Urinary bladder (tissue), 3 donors: ENCODE measurements at regions not wholly inside any gene's neighbourhood (a gene's known extent, or its start where the extent isn't known, plus 50 kb on each side); places are given as distances from the start of the nearest gene placed in this dataset.

Experiments used
- DNase-seq: peaks from one replicate; pipeline ENCODE4 v3.0.0-alpha.2; 2015; ENCODE audit errors: extremely low spot score
- H3K27ac ChIP-seq: one replicate; pipeline ENCODE4 v1.5.1; 2013; ENCODE audit warnings: low read depth, mild to moderate bottlenecking, moderate library complexity
- H3K36me3 ChIP-seq: one replicate; pipeline ENCODE4 v1.6.1; 2013; ENCODE audit warnings: mild to moderate bottlenecking, moderate library complexity; ENCODE audit not compliant: insufficient read depth
- H3K4me1 ChIP-seq: one replicate; pipeline ENCODE4 v1.6.1; 2013; ENCODE audit warnings: mild to moderate bottlenecking, moderate library complexity; ENCODE audit not compliant: insufficient read depth
- H3K4me3 ChIP-seq: one replicate; pipeline ENCODE4 v1.5.1; 2013; ENCODE audit warnings: low read depth, low read length
- WGBS: extraction: QIAGEN DNeasy Blood & Tissue Kit; methylation state at CpG from one replicate; pipeline ENCODE4 v1.1.7; 2013; 5-methylcytosine and 5-hydroxymethylcytosine counted together
- donor health status: healthy with polysubstance abuse.
- donor health status: healthy.

DNA sequence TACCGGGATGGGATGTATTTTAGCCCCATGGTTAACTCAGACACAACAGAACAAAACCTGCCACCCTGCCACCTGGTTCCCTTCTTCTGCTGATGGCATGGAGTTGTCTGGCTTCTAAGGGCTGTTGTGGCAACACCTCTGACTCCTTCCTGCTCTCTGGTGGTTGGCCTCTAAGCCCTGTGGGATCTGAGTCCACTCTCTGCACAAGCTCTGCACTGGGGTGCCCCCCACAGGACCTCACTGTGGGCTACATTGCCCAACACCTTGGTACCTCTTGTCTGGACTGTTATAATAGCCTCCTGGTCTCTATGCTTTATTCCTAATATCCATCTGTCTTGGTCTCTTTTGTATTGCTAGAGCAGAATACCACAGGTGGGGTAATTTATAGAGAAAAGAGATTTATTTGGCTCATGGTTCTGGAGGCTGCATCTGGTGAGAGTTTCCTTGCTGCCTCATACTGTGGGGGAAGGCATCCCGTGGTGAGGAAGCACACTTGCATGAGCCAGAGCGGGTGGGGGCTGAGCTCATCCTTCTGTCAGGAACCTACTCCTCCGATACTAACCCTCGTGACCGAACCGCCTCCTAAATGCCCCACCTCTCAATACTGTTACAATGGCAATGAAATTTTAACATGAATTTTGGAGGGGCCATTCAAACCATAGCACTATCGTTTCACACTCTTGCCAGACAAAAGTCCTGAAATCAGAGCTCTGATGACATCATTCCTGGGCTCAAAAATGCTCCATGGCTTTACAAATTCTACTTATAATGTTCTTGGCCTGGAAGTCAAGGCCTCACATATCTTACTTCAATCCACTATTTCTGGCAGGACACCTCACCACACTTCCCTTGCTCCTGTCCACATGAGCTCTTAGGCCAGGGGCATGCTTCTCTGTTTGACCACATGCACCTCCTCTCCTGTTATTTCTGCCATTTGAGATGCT, 127.2 kb downstream of the PAX1 start:
- Histone ChIP-seq H3K27ac (no peak overlapping the region), H3K36me3 (no peaks in the 10 kb centered on the region), H3K4me1 (no peaks in the 10 kb centered on the region), H3K4me3 (no peak overlapping the region)
- WGBS: 72% methylated on average over 8 of the region's 8 CpGs
- no peak for DNase-seq

DNA sequence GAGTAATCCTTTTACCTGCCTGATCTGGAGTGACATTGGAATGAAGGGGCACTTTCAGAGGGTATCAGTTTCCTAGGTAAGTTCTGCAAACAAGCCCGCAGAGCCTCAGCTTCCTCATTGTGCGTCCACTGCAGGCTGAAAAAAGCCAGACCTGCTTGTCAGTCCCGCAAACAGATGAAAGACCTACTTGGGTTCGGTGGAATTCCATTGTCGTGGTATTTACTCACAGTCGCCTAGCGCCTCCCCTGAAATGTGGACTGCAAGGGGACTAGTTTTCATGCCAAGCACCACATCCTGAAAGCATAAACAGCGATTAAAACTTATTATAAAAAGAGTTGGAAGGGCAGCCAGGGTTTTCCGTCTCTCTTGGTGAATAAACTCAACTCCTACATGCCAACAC, 121.5 kb downstream of the PAX1 start:
- no peak for DNase-seq
- H3K36me3 ChIP-seq: no peaks in the 10 kb centered on the region
- no peaks in the 10 kb centered on the region for H3K4me1 ChIP-seq
- no peak overlapping the region for H3K4me3 ChIP-seq
- WGBS: 22% methylated on average over 9 of the region's 9 CpGs
- no peak overlapping the region for H3K27ac ChIP-seq

DNA sequence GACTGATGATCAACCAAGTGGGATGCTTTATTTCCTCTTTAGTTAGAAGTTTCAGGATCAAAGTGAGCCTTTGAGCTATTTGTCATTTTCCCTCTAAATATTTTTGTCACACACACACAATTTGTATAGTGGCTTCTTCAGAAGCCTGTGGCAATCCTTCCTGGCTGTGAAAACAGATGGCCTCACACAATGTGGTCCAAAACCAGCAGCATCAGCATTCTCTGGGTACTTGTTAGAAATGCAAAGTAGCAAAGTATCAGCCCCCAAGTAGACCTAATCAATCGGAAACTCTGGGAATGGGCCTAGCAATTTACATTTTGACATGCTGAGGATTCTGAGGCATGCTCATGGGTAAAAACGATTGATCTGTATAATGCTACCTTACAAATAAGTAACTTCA, 115.9 kb downstream of the PAX1 start:
- Histone ChIP-seq H3K36me3 (no peaks in the 10 kb centered on the region), H3K4me3 (no peak overlapping the region), H3K4me1 (no peaks in the 10 kb centered on the region), H3K27ac (no peak overlapping the region)
- 36% methylated on average over 2 of the region's 2 CpGs for WGBS
- DNase-seq: no peak

DNA sequence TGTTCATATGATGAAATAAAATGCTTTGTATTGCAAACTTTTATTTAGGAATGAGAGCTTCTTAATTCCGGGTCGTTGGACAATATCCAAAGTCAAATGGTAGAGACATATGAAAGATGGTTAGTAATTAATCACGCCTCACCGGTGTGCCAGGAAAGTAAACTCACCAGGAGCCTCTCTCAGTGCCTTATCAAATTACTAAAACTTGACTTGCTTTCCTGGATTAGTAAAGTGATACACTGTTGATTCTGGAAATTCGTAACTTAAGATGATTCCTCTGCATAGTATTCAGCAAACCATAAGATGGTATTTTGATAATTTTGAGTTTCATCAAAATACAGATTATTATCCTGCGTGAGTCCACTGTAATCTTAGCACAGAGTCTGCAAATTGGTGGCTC, 115.2 kb downstream of the PAX1 start:
- 46% methylated on average over 6 of the region's 6 CpGs for WGBS

DNA sequence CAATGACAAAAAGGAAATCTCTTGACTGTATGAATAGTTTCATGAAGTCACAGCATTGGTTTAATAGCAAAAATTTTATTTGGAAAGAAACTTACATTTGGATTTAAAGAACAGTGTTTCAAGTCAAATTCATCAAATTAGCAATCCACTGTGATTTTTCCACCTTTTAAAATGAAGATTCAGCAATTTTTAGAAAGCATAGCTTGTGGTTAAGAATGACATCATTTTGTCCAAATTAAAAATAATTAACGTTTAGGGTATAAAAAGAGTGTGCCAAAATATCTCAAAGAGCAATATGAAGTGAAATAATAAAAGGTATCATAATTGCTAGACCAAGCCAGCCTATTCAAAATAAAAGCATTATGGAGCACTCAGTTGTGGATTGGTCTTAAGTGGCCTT, 114.6 kb downstream of the PAX1 start:
- DNase-seq: no peak
- no peaks in the 10 kb centered on the region for H3K36me3 ChIP-seq
- H3K27ac ChIP-seq: no peak overlapping the region
- H3K4me3 ChIP-seq: no peak overlapping the region
- H3K4me1 ChIP-seq: no peaks in the 10 kb centered on the region
- WGBS: 63% methylated on average over 1 of the region's 1 CpG

More for the DNA sequence above, 115.2 kb downstream of the PAX1 start:
- DNase-seq: no peak
- Histone ChIP-seq H3K27ac (no peak overlapping the region), H3K4me3 (no peak overlapping the region), H3K4me1 (no peaks in the 10 kb centered on the region), H3K36me3 (no peaks in the 10 kb centered on the region)

DNA sequence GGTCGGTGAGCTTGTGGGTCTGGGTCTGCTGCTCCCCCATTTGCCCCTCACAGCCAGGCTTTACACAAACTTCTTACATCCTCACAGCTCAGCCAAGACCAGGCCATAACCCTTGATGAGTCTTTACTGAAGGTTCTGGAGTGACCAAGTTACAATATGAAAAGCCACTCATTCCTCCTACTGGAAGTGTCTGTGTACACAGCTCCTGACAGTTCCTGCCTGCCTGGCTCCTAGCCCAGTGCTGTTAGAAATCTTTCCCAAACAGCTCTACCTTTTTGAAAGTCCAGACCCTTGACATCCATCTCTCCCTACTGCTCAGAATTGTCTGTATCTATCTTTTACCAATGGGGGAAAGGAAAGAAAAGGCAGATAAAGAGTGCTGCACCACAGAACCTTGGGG, 106.9 kb downstream of the PAX1 start:
- DNase-seq: no peak
- H3K4me3 ChIP-seq: no peak overlapping the region
- H3K4me1 ChIP-seq: no peaks in the 10 kb centered on the region
- WGBS: 80% methylated on average over 1 of the region's 1 CpG
- H3K36me3 ChIP-seq: no peaks in the 10 kb centered on the region
- no peak overlapping the region for H3K27ac ChIP-seq

DNA sequence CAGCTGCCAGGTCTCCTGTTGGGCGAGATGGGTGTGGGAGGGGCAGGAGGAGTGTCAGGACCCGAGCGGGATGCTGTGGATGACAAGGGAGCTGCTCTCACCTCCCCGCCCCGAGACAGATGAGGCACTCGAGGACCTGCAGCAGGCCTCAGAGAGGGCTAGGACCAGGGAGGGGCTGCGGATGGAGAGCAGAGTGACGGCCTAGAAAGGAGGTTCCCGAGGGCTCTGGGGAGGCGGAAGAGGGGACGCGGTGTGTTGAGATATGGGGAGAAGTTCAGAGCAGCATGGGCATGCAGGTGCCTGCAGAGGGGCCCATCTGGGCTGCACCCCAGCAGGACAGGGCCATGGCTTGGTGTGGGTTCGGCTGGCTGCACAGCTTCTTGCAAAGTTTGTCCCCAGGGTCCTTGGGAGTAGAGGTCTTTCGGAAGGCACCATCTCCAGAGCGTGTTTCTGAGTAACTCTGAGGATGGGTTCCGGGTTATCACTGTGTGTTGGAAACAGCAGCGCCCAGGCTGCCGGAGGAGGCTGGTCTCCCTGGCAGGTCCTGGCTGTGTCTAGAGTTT, 104.6 kb downstream of the PAX1 start:
- H3K4me1 ChIP-seq: no peaks in the 10 kb centered on the region
- 91% methylated on average over 18 of the region's 18 CpGs for WGBS
- no peak overlapping the region for H3K4me3 ChIP-seq
- H3K27ac ChIP-seq: no peak overlapping the region
- no peak for DNase-seq
- no peaks in the 10 kb centered on the region for H3K36me3 ChIP-seq

DNA sequence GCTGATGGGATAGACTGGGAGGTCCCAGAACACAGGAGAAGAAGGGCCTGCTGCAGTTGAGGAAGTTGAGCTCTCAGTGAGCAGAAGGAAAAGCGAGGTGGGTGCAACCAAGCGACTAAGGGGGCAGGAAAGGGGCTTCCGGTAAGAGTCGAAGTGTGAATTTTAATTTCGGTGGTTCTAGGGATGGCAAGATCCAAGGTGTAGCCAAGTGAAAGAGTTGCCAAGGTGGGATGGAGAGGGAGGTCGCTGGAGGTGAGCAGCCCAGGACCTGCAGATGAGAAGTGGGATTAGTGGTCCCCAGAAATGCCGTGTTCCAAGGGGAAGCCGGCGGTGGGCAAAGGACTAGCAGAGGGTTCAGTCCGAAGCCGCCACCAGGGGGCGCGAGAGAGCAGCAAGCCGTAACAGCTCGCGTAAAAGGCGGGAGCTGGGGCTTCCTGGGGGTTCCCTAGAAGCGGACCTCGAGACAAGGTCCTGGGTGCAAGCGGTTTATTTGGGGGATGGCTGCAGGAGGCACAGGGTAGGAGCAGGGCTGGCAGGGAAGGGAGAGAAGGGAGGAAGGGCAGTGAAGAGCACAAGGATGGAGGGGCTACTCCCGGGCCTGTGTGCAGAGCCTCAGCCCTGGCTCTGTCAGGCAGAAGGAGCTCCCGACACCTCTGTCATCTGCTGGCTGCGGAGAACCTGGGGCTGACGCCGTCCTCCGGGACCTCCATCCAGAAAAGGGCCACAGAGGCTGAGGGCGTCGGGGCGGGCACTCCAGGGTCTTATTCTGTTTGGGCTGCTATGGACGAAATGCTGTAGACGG, 103.6 kb downstream of the PAX1 start:
- WGBS: 42% methylated on average over 31 of the region's 31 CpGs
- Histone ChIP-seq H3K4me3 (no peak overlapping the region), H3K27ac (no peak overlapping the region), H3K4me1 (no peaks in the 10 kb centered on the region), H3K36me3 (no peaks in the 10 kb centered on the region)
- DNase-seq: no peak

DNA sequence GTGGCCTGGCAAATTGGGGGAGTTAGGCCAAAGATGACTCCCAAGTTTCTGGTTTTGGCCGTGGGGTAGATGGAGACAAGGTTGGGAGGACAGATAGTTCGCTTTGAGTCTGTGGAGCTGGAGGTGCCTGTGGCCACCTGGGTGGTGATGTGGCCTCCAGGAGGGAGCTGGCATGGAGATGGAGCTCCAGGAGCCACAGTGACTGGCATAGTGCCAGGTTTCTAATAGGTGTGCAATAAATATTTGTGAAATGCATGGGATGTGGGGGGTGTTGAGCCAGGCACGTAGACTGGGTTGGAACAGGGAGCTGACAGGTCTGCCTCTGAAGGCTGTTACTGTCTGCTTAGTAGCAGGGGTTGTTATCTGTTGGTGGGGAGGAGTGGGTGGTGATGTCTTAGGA, 102.7 kb downstream of the PAX1 start:
- H3K4me1 ChIP-seq: no peaks in the 10 kb centered on the region
- no peak overlapping the region for H3K27ac ChIP-seq
- DNase-seq: no peak
- no peak overlapping the region for H3K4me3 ChIP-seq
- 85% methylated on average over 3 of the region's 3 CpGs for WGBS
- H3K36me3 ChIP-seq: no peaks in the 10 kb centered on the region

DNA sequence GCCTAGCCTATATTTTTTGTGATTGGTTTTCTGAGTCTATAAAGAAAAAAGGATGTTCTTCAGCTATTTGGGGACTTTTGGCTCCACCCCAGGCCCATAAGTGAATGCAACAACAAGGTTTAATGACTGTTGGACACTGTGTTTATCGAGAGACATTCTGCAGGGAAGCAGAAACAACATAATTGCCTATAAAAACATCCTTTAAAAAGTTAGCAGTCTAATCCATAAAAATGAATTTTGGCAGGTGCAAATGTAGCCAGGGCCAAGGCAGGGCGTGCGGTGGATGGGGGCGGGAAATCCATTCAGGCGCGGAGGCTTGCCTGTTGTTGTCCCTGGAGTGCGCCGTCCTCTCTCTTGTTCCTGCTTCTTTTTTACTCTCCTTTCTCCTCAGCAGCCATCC, 99.3 kb downstream of the PAX1 start:
- H3K4me1 ChIP-seq: no peaks in the 10 kb centered on the region
- H3K4me3 ChIP-seq: no peak overlapping the region
- WGBS: 68% methylated on average over 8 of the region's 8 CpGs
- peak; percentile 33 for DNase-seq
- no peak overlapping the region for H3K27ac ChIP-seq
- no peaks in the 10 kb centered on the region for H3K36me3 ChIP-seq

DNA sequence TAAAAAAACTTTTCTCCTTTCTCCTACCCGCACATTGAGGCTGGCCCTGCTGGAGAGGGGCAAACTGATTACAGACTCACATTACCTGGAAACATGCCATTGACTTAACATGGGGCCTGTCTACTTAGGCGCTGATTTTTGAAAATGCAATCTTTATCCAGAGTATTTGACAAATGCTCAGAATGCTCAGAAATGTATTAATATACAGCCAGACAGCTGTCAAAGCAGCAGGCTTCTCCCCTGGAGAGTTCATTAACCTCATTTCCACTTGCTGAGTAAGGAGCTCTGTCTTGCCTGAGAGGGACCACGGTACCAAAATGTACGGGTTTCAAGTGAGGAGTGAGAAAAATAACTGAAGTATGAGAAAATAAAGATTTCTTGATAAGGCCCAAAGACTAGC, 95.7 kb downstream of the PAX1 start:
- Histone ChIP-seq H3K4me1 (no peaks in the 10 kb centered on the region), H3K27ac (no peak overlapping the region), H3K36me3 (no peaks in the 10 kb centered on the region), H3K4me3 (no peak overlapping the region)
- WGBS: 68% methylated on average over 4 of the region's 4 CpGs
- DNase-seq: no peak

DNA sequence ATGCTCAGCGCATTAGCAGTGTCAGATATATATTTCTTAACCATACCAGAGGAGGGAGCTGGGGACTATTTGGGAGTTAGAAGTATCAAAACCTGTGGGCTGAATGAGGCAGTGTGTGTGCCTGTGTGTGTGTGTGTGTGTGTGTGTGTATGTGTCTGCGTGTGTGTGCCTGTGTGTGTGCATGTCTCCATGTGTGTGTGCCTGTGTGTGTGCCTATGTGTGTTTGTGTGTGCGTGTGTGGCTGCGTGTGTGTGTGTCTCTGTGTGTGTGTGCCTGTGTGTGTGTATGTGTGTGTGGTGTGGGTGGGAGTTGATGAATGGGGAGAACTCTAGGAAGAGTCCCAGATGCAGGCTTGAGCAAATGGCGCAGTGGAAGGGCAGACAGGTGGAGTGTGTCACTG, 92.9 kb downstream of the PAX1 start:
- DNase-seq: no peak
- Histone ChIP-seq H3K4me1 (no peaks in the 10 kb centered on the region), H3K36me3 (no peaks in the 10 kb centered on the region), H3K27ac (no peak overlapping the region), H3K4me3 (no peak overlapping the region)
- WGBS: 95% methylated on average over 5 of the region's 5 CpGs

DNA sequence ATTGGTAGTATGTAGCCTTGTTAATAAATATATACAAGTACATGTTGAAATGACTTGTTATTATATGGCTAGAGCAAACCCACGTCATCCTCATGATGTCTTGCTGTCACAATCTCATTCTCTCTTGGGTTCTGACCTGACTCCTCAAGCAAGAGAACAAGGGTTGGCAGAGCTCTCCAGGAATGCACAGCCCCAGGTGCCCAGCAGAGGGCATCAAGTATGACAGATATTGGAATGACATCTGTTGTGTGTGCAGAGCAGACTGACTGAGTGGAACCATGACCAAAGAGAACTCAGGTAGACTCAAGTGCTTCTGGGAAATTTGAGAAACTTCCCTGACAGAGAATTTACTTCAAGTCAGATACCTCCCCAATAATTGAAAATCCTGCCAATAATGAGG, 90.6 kb downstream of the PAX1 start:
- Histone ChIP-seq H3K4me1 (no peaks in the 10 kb centered on the region), H3K27ac (no peak overlapping the region), H3K4me3 (no peak overlapping the region), H3K36me3 (no peaks in the 10 kb centered on the region)
- DNase-seq: no peak
- WGBS: 80% methylated on average over 1 of the region's 1 CpG

DNA sequence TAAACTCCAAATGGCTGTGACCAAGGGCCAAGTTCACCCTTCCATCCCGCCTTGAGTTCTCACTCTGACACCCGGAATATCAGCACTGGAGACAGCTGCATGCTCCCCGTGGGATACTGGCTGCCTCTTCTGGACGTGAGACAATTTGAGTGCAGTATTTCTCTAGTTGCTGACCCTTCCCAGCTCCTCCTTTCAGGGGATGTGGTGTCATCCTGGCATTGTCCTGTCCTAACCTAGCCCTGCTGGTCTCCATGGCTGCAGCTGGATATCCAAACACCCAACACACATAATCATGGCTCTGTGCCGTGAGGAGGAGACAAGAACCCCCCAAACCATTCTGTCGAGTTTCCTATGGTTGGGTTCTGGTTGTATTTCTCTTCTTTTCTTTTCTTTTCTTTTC, 82.6 kb downstream of the PAX1 start:
- H3K27ac ChIP-seq: no peak overlapping the region
- 72% methylated on average over 6 of the region's 6 CpGs for WGBS
- H3K4me1 ChIP-seq: no peaks in the 10 kb centered on the region
- no peak for DNase-seq
- no peak overlapping the region for H3K4me3 ChIP-seq
- no peaks in the 10 kb centered on the region for H3K36me3 ChIP-seq
